ENCODE measurements at regions not wholly inside any gene's neighbourhood (a gene's known extent, or its start where the extent isn't known, plus 50 kb on each side); places are given as distances from the start of the nearest gene placed in this dataset.

GRCh38 chr6:119552021-119552420, 202.5 kb upstream of the MAN1A1 start:
- no peak for TF ChIP-seq ZNF24 (tag by site-specific recombination; IDR thresholded peaks at IDR 0.05)
- TF ChIP-seq ZNF610 (tag by site-specific recombination; IDR thresholded peaks at IDR 0.05; ENCODE audit: borderline replicate concordance) = no peak
- no peak for TF ChIP-seq ZNF26 (tag by site-specific recombination; IDR thresholded peaks at IDR 0.05)
- TF ChIP-seq CTCF (tag by site-specific recombination; IDR thresholded peaks at IDR 0.05) = no peak

Measured in HEK293 (cell line).